SKM-1 (cell line): ENCODE measurements at regions not wholly inside any gene's neighbourhood (a gene's known extent, or its start where the extent isn't known, plus 50 kb on each side); places are given as distances from the start of the nearest gene placed in this dataset.

ENCODE experiments used
- DNase-seq: peaks from one replicate; lab custom pipeline; 2025; ENCODE audit not compliant: unreplicated experiment; lab: John Stamatoyannopoulos, UW

- DNase-seq: no peak
Measured at GRCh38 chr4:175511861-175512260, 300.2 kb downstream of the GPM6A start.

DNA sequence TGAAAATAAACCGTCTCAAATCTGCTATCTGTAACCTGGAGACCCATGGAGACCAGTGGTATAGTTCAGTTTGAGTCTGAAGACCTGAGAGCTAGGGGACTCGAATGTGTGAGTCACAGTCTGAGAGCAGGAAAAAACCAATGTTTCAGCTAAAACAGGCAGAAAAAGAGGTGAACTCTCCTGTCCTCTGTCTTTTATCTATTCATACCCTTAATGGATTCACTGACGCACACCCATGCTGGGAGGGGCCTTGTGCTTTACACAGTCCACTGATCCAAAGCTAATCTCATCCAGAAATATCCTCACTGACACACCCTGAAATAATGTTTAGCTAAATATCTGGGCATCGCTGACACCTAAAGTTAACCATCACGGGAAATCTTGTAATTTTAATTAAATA is 297.9 kb downstream of the GPM6A start:
- DNase-seq: no peak

DNA sequence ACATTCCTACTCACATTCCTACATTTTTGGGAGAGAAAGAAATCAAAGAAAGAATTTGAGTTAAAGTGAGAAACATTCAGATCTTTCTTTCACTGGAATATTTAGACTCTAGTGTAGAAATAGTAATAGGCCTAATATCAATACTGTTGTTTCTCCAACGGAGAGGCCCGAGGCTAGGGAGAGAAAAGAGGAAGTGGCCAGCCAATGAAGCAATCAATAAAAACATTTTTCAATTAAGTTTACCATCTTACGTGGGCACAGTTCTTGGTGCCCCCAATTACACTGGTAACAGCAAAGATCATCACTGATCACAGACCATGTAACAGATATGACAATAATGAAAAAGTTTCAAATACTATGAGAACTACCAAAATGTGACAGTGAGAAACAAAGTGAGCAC is 281.4 kb downstream of the GPM6A start:
- no peak for DNase-seq

GRCh38 chr4:175531405-175532091 is 280.5 kb downstream of the GPM6A start:
- DNase-seq: no peak

DNA sequence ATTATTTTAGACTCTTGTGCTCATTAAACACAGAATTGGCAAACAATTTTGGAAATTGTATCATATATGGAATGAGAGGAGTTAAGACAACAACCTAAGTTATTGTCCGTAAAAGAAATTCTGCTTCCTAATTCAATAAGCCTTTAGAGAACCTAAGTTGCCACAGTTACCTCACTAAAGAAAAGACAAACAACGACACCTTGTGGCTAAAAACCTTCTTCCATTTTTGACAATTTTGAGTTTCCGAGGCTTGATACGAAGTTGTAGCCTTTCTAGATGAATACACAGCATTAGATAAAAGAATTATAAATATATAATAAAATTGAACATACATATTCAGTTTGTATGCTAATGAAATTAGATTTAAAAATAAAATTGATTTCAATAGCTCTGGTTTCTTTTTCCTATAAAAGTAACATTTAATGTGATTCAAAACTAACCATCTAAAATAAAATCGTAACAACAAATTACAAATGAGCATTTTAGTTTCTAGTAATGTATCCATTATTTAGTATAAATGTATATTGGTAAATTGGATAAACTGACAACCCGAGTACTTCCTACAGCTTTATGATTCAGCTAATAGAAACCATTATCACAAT is 275.1 kb downstream of the GPM6A start:
- DNase-seq: peak; percentile 72

- DNase-seq: no peak
Measured at GRCh38 chr4:175539498-175539897, 272.6 kb downstream of the GPM6A start.

- DNase-seq: no peak
Measured at GRCh38 chr4:175540151-175540550, 271.9 kb downstream of the GPM6A start.

- no peak for DNase-seq
Measured at GRCh38 chr4:175540732-175541131, 271.3 kb downstream of the GPM6A start.

GRCh38 chr4:175542786-175543185 is 269.3 kb downstream of the GPM6A start:
- DNase-seq: no peak

GRCh38 chr4:175559126-175559525 is 252.9 kb downstream of the GPM6A start:
- no peak for DNase-seq

- DNase-seq: no peak
Measured at GRCh38 chr4:175559526-175559925, 252.5 kb downstream of the GPM6A start.

- DNase-seq: no peak
Measured at GRCh38 chr4:175560604-175561003, 251.5 kb downstream of the GPM6A start.

DNA sequence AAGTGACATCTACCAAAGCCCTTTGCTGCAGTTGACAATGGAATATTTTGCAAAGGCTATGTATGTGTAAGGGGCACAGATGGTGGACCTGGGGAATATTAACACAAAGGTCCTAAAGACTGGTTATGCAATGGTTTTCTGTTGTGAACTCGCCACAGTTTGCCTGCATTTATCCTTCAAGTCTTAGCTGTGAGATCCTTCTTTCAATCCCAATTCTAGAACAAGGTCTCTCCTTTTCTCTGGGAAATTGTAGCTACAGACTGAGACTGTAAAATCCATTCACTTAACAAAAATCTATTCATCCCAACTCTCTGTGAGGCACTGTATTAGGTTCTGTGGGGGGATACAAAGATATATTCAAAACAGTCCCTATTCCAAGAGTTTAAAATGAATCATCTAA is 250.4 kb downstream of the GPM6A start:
- no peak for DNase-seq

DNA sequence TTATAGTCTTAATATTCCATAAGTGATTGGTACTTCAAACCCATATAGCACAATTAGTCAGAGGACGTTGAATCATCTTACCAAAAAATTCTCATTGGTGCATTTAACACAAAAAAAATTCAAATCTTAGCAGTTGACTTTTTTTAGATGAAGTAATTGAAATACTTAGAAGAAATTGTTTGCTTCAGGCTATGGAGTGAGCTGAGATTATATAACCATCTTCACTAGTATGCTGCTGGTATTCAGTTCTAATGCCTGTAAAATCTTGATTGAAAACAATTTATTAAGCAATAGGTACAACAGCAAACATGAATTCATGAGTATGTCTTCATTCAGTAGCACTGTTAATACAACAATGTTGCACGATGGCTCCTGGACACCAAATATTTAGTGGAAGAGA is 250.0 kb downstream of the GPM6A start:
- DNase-seq: no peak

GRCh38 chr4:175562542-175562941 is 249.5 kb downstream of the GPM6A start:
- no peak for DNase-seq
